Smooth muscle cell (in vitro differentiated cells): ENCODE measurements at regions not wholly inside any gene's neighbourhood (a gene's known extent, or its start where the extent isn't known, plus 50 kb on each side); places are given as distances from the start of the nearest gene placed in this dataset.

Experiments used
- DNase-seq: peaks from one replicate; lab custom pipeline; 2025; ENCODE audit not compliant: unreplicated experiment; lab: John Stamatoyannopoulos, UW
- H2AFZ ChIP-seq: fragments of 200-600 bp; sonication (generic); 2 replicates; pipeline ENCODE4 v1.6.0; 2016; ENCODE audit warnings: antibody characterized with exemption, low read depth, mild to moderate bottlenecking
- H3F3A ChIP-seq: fragments of 200-600 bp; sonication (generic); 2 replicates; pipeline ENCODE4 v1.6.0; 2017; ENCODE audit warnings: antibody characterized with exemption, low read depth
- H3K27ac ChIP-seq: fragments of 200-600 bp; sonication (generic); 2 replicates; pipeline ENCODE4 v1.5.1; 2016; ENCODE audit warnings: low read depth, mild to moderate bottlenecking
- H3K27me3 ChIP-seq: fragments of 200-600 bp; sonication (generic); 2 replicates; pipeline ENCODE4 v1.6.1; 2016; ENCODE audit warnings: low read depth, mild to moderate bottlenecking
- H3K36me3 ChIP-seq: fragments of 200-600 bp; sonication (generic); 2 replicates; pipeline ENCODE4 v1.5.1; 2016; ENCODE audit warnings: low read depth
- H3K4me1 ChIP-seq: fragments of 200-600 bp; sonication (generic); 2 replicates; pipeline ENCODE4 v1.5.1; 2016; ENCODE audit warnings: low read depth
- H3K4me2 ChIP-seq: fragments of 200-600 bp; sonication (generic); 2 replicates; pipeline ENCODE4 v1.6.0; 2016; ENCODE audit warnings: mild to moderate bottlenecking
- H3K4me3 ChIP-seq: fragments of 200-600 bp; sonication (generic); 2 replicates; pipeline ENCODE4 v1.5.1; 2016; ENCODE audit warnings: mild to moderate bottlenecking
- H3K79me2 ChIP-seq: fragments of 200-600 bp; sonication (generic); 2 replicates; pipeline ENCODE4 v1.6.0; 2016; ENCODE audit warnings: low read depth, mild to moderate bottlenecking
- H3K9ac ChIP-seq: fragments of 200-600 bp; sonication (generic); 2 replicates; pipeline ENCODE4 v1.6.0; 2016; ENCODE audit warnings: low read depth
- H3K9me3 ChIP-seq: fragments of 200-600 bp; sonication (generic); replicated peaks from 2 replicates; pipeline ENCODE4 v1.5.1; 2016; ENCODE audit warnings: low read depth
- H4K20me1 ChIP-seq: fragments of 200-600 bp; sonication (generic); 2 replicates; pipeline ENCODE4 v1.6.0; 2016; ENCODE audit warnings: low read depth
- WGBS: methylation state at CpG from one replicate; pipeline ENCODE4 v1.1.7; 2016; ENCODE audit warnings: low lambda C conversion rate; 5-methylcytosine and 5-hydroxymethylcytosine counted together
- TF ChIP-seq, protein P1 (sequence below): fragments of 200-600 bp; sonication (generic); IDR thresholded peaks from 2 replicates; pipeline ENCODE4 v1.5.1; 2017; ENCODE audit warnings: borderline replicate concordance, mild to moderate bottlenecking, antibody characterized with exemption; ENCODE audit not compliant: insufficient read depth, poor library complexity, severe bottlenecking

DNA sequence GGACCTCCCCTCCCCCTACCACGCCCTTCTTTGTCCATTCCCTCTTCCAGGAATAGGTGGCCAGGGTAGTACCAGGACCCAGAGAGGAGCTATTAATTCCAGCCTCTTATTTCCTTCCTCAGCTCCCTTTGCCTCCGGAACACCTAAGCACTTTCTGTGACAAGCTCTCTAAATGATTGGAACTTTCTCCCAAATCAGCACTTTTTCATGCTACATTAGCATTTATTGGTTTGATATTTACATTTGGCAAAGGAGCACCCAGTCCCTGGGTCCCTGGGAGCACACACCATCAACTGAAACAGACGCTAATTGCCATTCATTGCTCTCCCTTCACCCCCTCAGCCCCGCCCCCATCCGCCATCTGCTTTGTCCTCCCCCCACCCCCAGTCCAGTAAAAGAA is 182.0 kb upstream of the BCOR start:
- Histone ChIP-seq H3K4me1 (no peaks in the 10 kb centered on the region), H3K4me3 (no peak overlapping the region), H4K20me1 (no peaks in the 10 kb centered on the region), H3F3A (no peaks in the 10 kb centered on the region), H3K9ac (peak overlapping the region; percentile 8), H3K27me3 (no peaks in the 10 kb centered on the region), H3K36me3 (no peaks in the 10 kb centered on the region), H3K79me2 (no peaks in the 10 kb centered on the region), H2AFZ (no peak overlapping the region), H3K4me2 (no peak overlapping the region), H3K27ac (peak overlapping the region; percentile 50), H3K9me3 (no peaks in the 10 kb centered on the region)
- no peak for DNase-seq
- TF ChIP-seq, protein P1, sequence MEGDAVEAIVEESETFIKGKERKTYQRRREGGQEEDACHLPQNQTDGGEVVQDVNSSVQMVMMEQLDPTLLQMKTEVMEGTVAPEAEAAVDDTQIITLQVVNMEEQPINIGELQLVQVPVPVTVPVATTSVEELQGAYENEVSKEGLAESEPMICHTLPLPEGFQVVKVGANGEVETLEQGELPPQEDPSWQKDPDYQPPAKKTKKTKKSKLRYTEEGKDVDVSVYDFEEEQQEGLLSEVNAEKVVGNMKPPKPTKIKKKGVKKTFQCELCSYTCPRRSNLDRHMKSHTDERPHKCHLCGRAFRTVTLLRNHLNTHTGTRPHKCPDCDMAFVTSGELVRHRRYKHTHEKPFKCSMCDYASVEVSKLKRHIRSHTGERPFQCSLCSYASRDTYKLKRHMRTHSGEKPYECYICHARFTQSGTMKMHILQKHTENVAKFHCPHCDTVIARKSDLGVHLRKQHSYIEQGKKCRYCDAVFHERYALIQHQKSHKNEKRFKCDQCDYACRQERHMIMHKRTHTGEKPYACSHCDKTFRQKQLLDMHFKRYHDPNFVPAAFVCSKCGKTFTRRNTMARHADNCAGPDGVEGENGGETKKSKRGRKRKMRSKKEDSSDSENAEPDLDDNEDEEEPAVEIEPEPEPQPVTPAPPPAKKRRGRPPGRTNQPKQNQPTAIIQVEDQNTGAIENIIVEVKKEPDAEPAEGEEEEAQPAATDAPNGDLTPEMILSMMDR, result no peak
- WGBS, result 69% methylated on average over 5 of the region's 5 CpGs

DNA sequence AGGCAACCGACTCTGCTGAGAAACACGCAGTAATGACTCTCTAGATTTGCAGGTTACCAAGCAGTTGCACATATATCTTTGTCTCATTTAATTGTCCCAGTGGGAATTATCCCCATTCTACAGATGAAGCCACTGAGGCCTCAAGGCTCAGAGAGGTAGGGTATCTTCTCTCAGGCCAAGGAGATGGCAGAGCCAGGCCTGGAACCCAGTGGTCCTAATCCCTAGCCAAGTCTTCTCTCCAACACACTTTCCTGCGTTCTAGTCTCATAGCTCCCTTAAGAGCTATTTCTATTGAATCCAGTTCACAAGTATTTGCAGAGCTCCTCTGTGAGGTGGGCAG is 181.3 kb upstream of the BCOR start:
- H2AFZ ChIP-seq, result no peak overlapping the region
- H3K9me3 ChIP-seq, result no peaks in the 10 kb centered on the region
- no peak for DNase-seq
- H3K4me1 ChIP-seq, result no peaks in the 10 kb centered on the region
- H3K36me3 ChIP-seq, result no peaks in the 10 kb centered on the region
- WGBS, result 56% methylated on average over 3 of the region's 3 CpGs
- no peaks in the 10 kb centered on the region for H4K20me1 ChIP-seq
- no peaks in the 10 kb centered on the region for H3K27me3 ChIP-seq
- no peaks in the 10 kb centered on the region for H3K79me2 ChIP-seq
- no peak overlapping the region for H3K4me2 ChIP-seq
- no peaks in the 10 kb centered on the region for H3F3A ChIP-seq
- H3K9ac ChIP-seq, result peak overlapping the region; percentile 8
- no peak overlapping the region for H3K4me3 ChIP-seq
- TF ChIP-seq, protein P1, result no peak
- H3K27ac ChIP-seq, result peak overlapping the region; percentile 50

DNA sequence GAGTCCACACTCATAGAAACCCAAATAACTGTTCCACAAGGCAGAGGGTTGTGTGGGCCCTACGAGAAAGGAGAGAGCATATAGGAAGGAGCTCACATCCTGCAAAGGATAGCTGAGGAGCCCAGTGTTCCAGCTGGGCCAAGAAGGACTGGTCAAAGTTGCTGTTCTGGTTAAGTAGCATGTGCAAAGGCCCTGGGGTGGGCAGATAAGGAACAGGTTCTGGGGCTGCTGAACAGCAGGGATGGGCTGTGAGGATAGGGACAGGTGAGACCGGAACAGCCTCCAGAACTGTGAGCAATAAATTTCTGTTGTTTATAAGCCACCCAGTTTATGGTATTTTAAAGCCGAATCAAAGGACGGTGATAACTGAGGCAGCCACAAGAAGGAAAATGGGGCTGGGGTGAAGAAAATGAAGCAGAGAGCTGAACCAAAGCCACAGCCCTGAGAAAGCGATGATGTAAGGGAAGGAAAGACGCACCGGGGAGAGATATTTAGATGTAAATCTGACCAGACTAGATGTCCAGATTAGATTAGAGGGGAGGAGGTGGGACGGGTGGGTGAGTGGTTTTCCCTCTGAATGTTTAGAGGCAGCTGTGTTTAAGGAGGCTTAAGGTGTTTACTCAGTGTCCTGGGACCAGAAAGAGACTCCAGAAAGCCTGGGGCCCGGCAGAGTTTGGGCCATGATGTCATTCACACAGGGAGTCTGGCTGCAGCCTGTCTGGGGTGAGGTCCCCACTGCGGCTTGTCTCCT is 180.8 kb upstream of the BCOR start:
- no peaks in the 10 kb centered on the region for H3K27me3 ChIP-seq
- no peak overlapping the region for H3K4me3 ChIP-seq
- H3K27ac ChIP-seq, result peak overlapping the region; percentile 76
- H3K9me3 ChIP-seq, result no peaks in the 10 kb centered on the region
- H3F3A ChIP-seq, result no peaks in the 10 kb centered on the region
- 44% methylated on average over 10 of the region's 10 CpGs for WGBS
- H2AFZ ChIP-seq, result no peak overlapping the region
- TF ChIP-seq, protein P1, result no peak
- peak overlapping the region; percentile 50 for H3K9ac ChIP-seq
- no peak overlapping the region for H3K4me2 ChIP-seq
- no peaks in the 10 kb centered on the region for H4K20me1 ChIP-seq
- H3K4me1 ChIP-seq, result no peaks in the 10 kb centered on the region
- no peaks in the 10 kb centered on the region for H3K36me3 ChIP-seq
- no peaks in the 10 kb centered on the region for H3K79me2 ChIP-seq
- no peak for DNase-seq

DNA sequence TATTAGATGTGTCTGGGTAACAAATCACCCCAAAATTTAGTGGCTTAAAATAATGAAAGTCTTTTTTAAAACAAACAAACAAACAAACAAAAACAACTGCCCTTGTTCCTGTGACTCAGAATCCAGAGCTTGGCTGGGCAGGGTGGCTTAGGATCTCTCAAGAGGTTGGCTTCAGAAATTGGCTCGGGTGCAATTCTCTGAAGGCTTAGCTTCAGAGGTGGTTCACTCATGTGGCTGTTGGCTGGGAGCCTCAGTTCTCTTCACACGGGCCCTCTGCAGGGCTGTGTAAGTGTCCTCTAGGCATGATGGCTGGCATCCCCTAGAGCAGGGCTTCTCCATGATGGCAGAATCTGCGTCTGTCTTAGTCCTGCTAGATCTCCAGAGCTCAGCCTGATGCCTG is 179.9 kb upstream of the BCOR start:
- DNase-seq, result no peak
- 96% methylated on average over 3 of the region's 3 CpGs for WGBS
- Histone ChIP-seq H3K4me3 (no peak overlapping the region), H3K9ac (no peak overlapping the region), H3K27ac (peak overlapping the region; percentile 76), H2AFZ (no peak overlapping the region), H3K4me1 (no peaks in the 10 kb centered on the region), H3K27me3 (no peaks in the 10 kb centered on the region), H3F3A (no peaks in the 10 kb centered on the region), H3K36me3 (no peaks in the 10 kb centered on the region), H3K4me2 (no peak overlapping the region), H4K20me1 (no peaks in the 10 kb centered on the region), H3K9me3 (no peaks in the 10 kb centered on the region), H3K79me2 (no peaks in the 10 kb centered on the region)
- TF ChIP-seq, protein P1, result no peak
